SK-N-SH treated with all-trans-retinoic acid at 6 μM for 48 hours (cell line): ENCODE measurements at regions not wholly inside any gene's neighbourhood (a gene's known extent, or its start where the extent isn't known, plus 50 kb on each side); places are given as distances from the start of the nearest gene placed in this dataset.

ENCODE experiments used
- ARNTL ChIP-seq: fragments of 450-650 bp; formaldehyde crosslinking; IDR thresholded peaks from 2 replicates; pipeline ENCODE4 v1.5.0; 2020; ENCODE audit warnings: low read depth, mild to moderate bottlenecking, moderate library complexity, borderline replicate concordance
- ZC3H10 ChIP-seq: fragments of 250-450 bp; sonication (Bioruptor Pico); IDR thresholded peaks from 2 replicates; pipeline ENCODE4 v1.5.1; 2021; ENCODE audit warnings: mild to moderate bottlenecking, moderate library complexity

GRCh38 chr3:69504232-69504631, 118.3 kb upstream of the FRMD4B start:
- TF ChIP-seq ARNTL (no peak), ZC3H10 (CRISPR knock-in tag) (no peak)
